ENCODE measurements at regions not wholly inside any gene's neighbourhood (a gene's known extent, or its start where the extent isn't known, plus 50 kb on each side); places are given as distances from the start of the nearest gene placed in this dataset.

GRCh38 chr12:77724367-77724957 lies 106.2 kb upstream of the NAV3 start:
- no peak overlapping the region for H3K4me3 ChIP-seq (ENCODE audit: low read depth, low read length)

GRCh38 chr12:77723308-77723707 lies 107.4 kb upstream of the NAV3 start:
- H3K4me3 ChIP-seq (ENCODE audit: low read depth, low read length), result no peak overlapping the region

DNA sequence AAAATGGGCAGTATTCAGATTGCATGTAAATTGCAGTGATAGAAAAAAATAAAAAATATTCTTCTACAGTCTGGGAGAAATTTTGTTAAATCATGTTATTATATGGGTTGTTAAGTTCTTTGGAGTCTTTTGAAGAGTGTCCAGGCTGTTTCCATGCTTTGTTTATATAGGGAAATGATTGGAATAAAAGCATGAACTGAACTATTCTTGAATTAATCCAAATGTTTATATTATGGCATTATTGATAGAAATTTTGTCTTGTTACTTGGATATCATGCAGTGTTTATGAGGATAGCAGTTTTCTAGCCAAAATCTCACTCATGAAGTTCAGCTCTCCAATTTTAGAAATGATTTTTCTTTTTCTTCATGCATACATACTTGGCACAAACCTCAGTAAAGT lies 108.2 kb upstream of the NAV3 start:
- H3K4me3 ChIP-seq (ENCODE audit: low read depth, low read length), result no peak overlapping the region

DNA sequence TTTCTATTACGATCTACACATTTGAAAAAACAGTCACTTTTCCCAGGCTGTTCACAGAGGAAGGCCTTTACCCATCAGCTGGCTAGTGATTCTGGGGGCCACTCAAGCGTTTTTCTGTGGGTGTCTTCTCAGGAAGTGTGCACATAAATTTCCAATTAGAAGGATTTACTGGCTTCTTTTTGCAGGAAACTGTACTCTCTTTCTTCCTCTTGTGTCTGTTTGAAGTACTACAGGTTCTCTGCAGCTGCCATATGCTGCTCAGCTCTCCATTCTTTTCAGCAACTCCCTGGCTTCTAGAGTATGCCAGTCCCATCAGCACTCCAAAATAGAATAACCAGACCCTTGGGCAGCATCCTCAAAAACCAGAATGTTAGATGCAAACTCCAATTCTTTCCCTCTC lies 110.4 kb upstream of the NAV3 start:
- H3K4me3 ChIP-seq (ENCODE audit: low read depth, low read length), result no peak overlapping the region

DNA sequence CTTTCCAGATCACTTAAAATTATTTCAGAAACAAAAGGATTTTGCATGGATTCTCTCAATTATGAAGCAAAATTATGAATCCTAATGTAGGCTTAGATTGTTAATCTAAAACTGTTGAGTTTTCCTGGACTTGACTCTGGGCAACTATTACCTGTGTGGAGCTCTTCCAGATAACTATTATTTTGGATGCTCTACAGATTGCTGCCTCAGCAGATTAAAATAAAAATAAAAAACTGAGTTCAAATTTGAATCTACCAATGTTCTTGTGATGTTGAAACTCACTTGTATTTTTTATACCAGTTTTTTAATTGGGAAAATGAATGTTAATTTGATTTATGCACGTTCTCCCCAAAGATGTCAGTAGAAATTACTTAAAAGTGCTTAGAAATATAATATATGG lies 120.5 kb upstream of the NAV3 start:
- H3K4me3 ChIP-seq (ENCODE audit: low read depth, low read length), result no peak overlapping the region

GRCh38 chr12:77697126-77697525 lies 133.6 kb upstream of the NAV3 start:
- no peak overlapping the region for H3K4me3 ChIP-seq (ENCODE audit: low read depth, low read length)

- H3K4me3 ChIP-seq (ENCODE audit: low read depth, low read length), result no peak overlapping the region
Measured at GRCh38 chr12:77696183-77696582, 134.5 kb upstream of the NAV3 start.

GRCh38 chr12:77689510-77690086 lies 141.1 kb upstream of the NAV3 start:
- no peak overlapping the region for H3K4me3 ChIP-seq (ENCODE audit: low read depth, low read length)

DNA sequence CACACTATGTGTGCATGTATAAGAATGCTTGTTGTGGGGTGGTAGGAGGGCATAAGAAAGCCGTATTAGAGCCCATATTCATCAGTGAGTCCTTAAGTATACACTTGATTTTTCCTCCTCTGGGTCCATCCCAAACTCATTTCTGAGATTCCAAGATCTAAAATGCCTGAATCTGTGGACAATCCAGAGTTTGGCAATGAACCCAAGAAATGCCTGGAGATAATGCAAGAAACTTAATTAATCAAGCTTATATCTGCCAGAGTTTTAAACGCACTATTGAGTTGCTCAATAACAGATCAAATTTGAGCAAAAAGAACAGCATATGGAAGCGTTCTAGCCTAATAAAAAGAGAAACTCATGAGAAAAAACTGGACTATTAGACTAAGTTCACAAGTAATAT lies 143.4 kb upstream of the NAV3 start:
- no peak overlapping the region for H3K4me3 ChIP-seq (ENCODE audit: low read depth, low read length)

DNA sequence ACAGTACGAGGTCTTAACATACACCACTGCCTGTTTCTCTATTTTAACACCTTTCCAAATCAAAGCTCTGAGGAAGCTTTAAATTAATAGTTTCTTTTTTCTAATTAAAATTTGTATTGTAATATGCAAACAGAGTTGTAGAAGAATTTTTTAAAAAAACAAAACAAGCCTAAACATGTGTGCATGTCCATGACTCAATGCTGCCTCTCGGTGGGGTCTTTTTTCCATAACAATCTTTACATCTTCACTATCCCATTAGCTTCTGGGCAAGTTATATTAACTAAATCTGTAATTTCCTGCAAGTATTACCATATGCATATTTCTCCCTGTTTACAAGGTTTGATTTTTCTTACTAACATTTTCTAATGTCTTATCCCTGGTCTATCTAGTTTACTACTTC lies 143.9 kb upstream of the NAV3 start:
- H3K4me3 ChIP-seq (ENCODE audit: low read depth, low read length), result no peak overlapping the region

- H3K4me3 ChIP-seq (ENCODE audit: low read depth, low read length), result no peak overlapping the region
Measured at GRCh38 chr12:77685901-77686300, 144.8 kb upstream of the NAV3 start.

GRCh38 chr12:77685112-77685511 lies 145.6 kb upstream of the NAV3 start:
- H3K4me3 ChIP-seq (ENCODE audit: low read depth, low read length), result no peak overlapping the region

DNA sequence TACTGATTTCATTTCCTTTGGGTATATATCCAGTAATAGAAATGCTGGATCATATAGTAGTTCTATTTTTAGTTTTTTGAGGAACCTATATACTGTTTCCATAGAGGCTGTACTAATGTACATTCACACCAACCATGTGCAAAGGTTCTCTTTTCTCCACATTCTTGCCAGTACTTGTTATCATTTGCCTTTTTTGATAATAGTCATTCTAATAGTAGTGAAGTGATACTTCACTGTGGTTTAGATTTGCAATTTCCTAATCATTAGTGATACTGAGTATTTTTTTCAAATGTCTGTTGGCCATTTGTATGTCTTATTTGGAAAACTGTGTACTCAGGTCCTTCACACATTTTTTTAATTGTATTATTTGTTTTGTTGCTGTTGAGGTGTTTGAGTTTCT lies 148.2 kb upstream of the NAV3 start:
- H3K4me3 ChIP-seq (ENCODE audit: low read depth, low read length), result no peak overlapping the region

DNA sequence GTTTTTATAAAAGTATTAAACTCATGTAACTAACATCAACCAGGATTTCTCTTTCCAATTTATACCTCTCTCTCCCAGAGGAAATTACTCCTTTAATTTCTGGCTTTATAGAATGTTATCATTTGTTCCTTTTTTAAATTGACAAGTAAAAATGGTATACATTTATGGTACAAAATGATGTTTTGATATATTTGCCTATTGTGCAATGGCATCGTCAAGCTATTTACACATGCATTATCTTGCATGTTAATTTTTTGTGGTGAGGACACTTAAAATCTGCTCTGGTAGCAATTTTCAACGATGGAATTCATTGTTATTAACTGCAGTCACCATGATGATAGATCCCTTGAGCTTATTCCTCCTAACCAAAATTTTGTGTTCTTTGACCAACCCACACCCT lies 149.0 kb upstream of the NAV3 start:
- no peak overlapping the region for H3K4me3 ChIP-seq (ENCODE audit: low read depth, low read length)

GRCh38 chr12:77679686-77680085 lies 151.0 kb upstream of the NAV3 start:
- no peak overlapping the region for H3K4me3 ChIP-seq (ENCODE audit: low read depth, low read length)

DNA sequence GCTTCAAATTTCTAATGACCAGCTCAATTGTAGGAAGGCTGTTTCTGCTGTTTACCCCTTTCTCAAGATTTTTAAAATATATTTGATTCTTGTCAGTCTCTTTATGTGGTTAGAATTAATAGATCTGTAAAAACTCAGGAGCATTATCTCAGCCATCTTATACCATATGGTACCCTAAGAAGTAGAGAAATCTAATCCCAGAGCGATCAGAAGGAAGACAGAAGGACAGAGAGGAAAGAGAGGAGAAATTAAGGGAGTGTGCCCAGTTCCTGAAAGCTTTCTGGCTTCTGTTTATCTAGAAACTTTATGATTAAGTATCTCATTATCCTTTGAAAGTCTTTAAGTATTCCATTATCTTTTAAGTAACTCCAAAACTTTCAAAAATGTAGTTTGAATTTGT lies 152.1 kb upstream of the NAV3 start:
- no peak overlapping the region for H3K4me3 ChIP-seq (ENCODE audit: low read depth, low read length)

GRCh38 chr12:77667101-77667500 lies 163.6 kb upstream of the NAV3 start:
- no peak overlapping the region for H3K4me3 ChIP-seq (ENCODE audit: low read depth, low read length)

DNA sequence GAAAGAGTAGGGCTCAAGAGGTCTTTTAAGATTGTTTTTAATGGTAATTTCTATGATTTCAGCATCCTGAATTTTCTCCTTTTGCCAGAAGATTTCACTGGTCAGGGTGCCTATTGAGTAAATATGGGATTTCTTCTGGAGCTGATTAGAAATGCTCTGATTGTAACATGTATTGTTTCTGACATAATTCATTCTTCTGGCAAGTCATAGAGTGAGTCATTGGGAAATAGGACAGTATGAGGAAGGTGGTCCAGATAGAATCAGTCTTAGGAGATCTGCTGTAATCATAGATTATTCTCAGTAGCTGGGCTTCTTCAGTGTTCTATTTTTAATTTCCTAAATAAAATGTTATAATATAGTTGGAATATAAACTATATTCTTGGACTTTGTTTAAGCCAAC lies 182.0 kb upstream of the NAV3 start:
- no peak overlapping the region for H3K4me3 ChIP-seq (ENCODE audit: low read depth, low read length)

GRCh38 chr12:77645966-77646598 lies 184.6 kb upstream of the NAV3 start:
- no peak overlapping the region for H3K4me3 ChIP-seq (ENCODE audit: low read depth, low read length)

GRCh38 chr12:77644915-77645605 lies 185.6 kb upstream of the NAV3 start:
- no peak overlapping the region for H3K4me3 ChIP-seq (ENCODE audit: low read depth, low read length)

- no peak overlapping the region for H3K4me3 ChIP-seq (ENCODE audit: low read depth, low read length)
Measured at GRCh38 chr12:77642246-77642645, 188.4 kb upstream of the NAV3 start.

DNA sequence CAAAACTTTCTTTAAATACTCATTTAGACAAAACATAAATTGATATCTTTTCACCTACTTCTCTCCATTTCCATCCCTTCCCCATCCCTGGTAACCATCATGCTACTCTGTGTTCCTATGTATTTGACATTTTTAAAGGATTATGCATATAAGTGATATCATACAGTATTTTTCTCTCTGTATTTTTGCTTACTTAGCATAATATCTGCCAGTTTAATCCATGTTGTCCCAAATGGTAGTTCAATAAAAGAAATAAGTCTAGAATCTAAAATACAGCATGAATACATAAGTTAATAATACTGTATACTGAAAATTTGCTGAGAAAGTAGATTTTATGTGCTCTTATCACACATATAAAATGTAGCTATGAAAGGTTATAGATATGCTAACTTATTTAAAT lies 190.3 kb upstream of the NAV3 start:
- H3K4me3 ChIP-seq (ENCODE audit: low read depth, low read length), result no peak overlapping the region

Data from iPS-11a (cell line).